Right cardiac atrium (tissue), 5 donors: ENCODE measurements at regions not wholly inside any gene's neighbourhood (a gene's known extent, or its start where the extent isn't known, plus 50 kb on each side); places are given as distances from the start of the nearest gene placed in this dataset.

Source experiments
- ATAC-seq, 2 donors: fragments of 200-7000 bp; cut with Tn5 transposase; one replicate each; pipeline versions ENCODE4 v1.8.0 to v1.9.1; 2020; ENCODE audit warnings: moderate library complexity in 2 of 2, mild to moderate bottlenecking in 1 of 2
- DNase-seq, 3 donors: peaks; one replicate each; pipeline ENCODE4 v3.0.0-alpha.2; 2020
- H3K27ac ChIP-seq: one replicate; pipeline ENCODE4 v1.5.1; 2013; ENCODE audit warnings: mild to moderate bottlenecking, low read length, control low read depth, moderate library complexity
- H3K27me3 ChIP-seq: one replicate; pipeline ENCODE4 v1.6.1; 2013; ENCODE audit not compliant: control insufficient read depth, insufficient read depth
- H3K4me1 ChIP-seq: one replicate; pipeline ENCODE4 v1.6.1; 2013; ENCODE audit warnings: low read length; ENCODE audit not compliant: control insufficient read depth, insufficient read depth
- H3K4me3 ChIP-seq: one replicate; pipeline ENCODE4 v1.5.1; 2013; ENCODE audit warnings: low read length, control low read depth
- H3K9me3 ChIP-seq: one replicate; pipeline ENCODE4 v1.6.1; 2013; ENCODE audit warnings: low read length; ENCODE audit not compliant: control insufficient read depth
- WGBS: extraction: QIAGEN DNeasy Blood & Tissue Kit; methylation state at CpG from one replicate; pipeline ENCODE4 v1.1.7; 2013; 5-methylcytosine and 5-hydroxymethylcytosine counted together
- intact Hi-C, 4 donors: fragments of 100-400 bp; cut with DNase I; formaldehyde crosslinking; loops; one replicate each; pipeline versions ENCODE4 v1.11.0 to v1.14.0; 2022 to 2023
- donor health status: healthy with polysubstance abuse.
- donor health status: DM: no; HTN: yes; CAD: no.
- donor health status: DM: no; HTN: no; CAD: no.
- donor health status: DM: no; HTN: yes; CAD: no; lungs with severe emphysema.
- donor health status: DM: yes; HTN: yes; CAD: no.

DNA sequence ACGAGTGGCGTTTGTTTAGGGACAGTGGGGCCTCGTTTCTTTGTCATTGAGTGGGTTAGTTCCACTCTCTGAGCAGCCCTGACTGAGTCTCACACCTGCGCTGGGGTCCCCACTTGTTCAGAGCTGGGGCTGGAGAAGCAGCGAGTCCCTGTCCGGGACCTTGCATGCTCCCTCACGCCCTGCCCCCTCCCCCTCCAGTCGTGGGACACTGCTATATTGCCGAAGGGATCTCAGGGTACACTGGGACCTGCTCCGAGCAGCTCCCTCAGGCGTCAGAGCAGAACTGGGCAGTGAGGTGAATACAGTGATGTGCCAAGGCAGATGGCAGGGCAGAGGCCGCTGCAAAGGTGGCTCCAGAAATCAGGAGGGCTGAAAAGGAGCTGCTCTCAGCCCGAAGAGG is 59.9 kb upstream of the KLF13 start:
- H3K27me3 ChIP-seq: no peaks in the 10 kb centered on the region
- ATAC-seq: no peak
- no peak for DNase-seq

DNA sequence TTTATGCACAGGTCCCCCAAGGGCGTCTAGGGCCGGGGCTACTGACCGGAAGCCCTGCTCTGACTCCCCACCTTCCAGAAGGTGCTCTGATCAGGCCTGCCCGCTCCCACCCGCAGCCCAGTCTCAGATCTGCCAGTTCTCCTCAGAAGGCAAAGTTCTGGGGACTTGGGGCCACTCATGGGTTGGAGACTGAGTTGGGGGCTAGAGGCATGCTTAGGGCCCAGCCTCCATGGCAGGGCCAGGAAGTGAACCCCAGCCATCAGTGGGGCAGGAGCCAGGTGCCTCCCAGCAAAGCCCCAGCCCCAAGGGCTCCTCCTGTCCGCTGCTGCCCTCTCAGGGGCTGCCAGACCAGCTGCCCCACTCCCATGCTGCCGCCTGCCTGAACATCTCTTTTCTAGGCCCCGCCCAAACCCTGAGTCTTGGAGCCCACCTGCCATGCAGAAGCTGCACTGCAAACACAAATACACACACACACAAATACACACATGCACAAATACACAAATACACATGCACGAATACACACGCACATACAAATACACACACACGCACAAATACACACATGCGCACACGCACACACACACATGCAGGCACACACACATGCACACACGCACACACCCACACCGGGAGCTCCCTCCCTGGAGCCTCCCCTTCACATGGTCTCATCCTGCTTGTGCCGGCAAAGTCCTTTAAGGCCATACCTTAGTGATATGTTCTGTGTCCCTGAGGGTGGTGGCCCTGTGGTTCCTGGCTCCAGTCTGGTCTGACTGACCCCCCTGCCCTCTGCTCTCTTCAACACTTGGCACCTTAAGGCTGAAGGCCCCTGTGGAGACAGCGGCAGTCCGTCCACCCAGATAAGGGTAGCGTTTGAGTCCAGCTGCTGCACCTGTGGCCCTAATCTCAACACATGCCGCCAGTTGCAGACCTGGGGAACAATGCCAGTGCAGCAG is 59.2 kb upstream of the KLF13 start:
- ATAC-seq: no peak
- peaks cover 3% of the 10 kb centered on the region for H3K4me1 ChIP-seq

More for the DNA sequence above, 59.9 kb upstream of the KLF13 start:
- Histone ChIP-seq H3K9me3 (no peaks in the 10 kb centered on the region), H3K4me1 (peaks cover 3% of the 10 kb centered on the region), H3K27ac (no peak overlapping the region), H3K4me3 (no peak overlapping the region)
- intact Hi-C loops: no loop called here
- 71% methylated on average over 13 of the region's 13 CpGs for WGBS

DNA sequence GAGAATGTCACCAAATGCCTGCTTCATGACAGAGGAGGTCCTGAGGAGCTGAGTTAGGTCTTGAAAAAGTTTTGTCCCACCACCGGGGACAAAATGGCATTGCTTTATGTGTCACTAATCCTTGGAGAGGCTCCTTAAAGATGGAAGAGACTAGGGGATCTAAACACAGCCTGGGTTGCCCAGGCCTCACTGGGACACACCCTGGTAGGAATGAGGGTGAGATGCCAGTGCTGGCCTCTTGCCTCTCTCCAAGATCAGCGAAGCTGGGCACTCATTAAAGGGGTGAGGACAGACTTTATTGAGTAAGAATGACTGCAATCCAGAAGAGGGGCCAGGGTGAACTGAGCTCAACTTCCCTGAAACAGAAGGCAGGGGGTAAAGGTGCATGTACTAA is 58.5 kb upstream of the KLF13 start:
- H3K4me3 ChIP-seq: no peak overlapping the region
- WGBS: 66% methylated on average over 2 of the region's 2 CpGs
- no peaks in the 10 kb centered on the region for H3K27me3 ChIP-seq
- ATAC-seq: no peak
- no peak for DNase-seq
- intact Hi-C loops: no loop called here
- H3K4me1 ChIP-seq: peaks cover 3% of the 10 kb centered on the region
- no peaks in the 10 kb centered on the region for H3K9me3 ChIP-seq
- H3K27ac ChIP-seq: no peak overlapping the region

More for the DNA sequence above, 59.2 kb upstream of the KLF13 start:
- peak in 1 of 3 donors; percentile 18 for DNase-seq
- no peaks in the 10 kb centered on the region for H3K9me3 ChIP-seq
- intact Hi-C loops: no loop called here
- 79% methylated on average over 20 of the region's 20 CpGs for WGBS
- H3K4me3 ChIP-seq: no peak overlapping the region
- no peaks in the 10 kb centered on the region for H3K27me3 ChIP-seq
- no peak overlapping the region for H3K27ac ChIP-seq

DNA sequence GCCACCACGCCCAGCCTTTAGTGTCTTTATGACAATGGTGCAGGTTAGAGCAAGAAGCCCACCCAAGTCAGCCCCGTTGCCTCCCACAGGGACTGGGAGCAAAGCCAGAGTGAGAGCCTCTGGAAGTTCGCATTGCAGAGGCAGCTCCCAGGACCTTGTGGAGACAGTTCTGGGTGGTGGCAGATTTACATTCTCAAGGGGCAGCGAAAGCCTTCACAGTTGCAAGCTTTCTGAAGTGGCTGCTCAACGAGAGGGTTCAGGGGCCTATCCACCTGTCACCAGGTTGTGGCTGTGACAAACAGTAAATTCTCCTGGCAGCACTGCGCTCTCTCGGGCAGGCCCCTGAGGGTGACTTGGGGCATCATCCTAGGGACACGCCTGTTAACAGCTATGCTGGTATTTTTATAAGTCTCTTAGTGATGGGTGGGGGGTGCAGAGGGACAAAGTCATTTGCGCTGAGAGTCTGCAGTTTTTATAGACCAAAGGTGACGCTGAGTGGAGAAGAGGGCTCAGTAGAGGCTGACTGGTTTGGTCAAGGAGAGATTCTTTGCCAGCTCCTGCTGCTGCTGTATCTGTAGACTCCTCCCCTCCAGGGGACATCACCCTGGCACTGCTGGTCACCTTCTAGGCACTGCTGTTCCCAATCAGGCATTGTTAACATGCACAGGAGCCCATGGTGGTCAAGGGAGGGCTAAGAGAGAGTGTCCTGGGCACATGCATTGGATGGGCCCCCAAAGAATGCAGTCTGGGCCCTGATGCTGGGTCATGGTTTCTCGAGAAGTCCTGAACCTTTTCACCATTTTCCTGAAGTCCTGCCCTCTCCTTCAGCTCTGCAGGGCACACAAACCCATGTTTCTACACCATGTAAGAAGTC is 57.5 kb upstream of the KLF13 start:
- intact Hi-C loops: no loop called here
- Histone ChIP-seq H3K9me3 (no peaks in the 10 kb centered on the region), H3K27ac (no peak overlapping the region), H3K4me3 (no peak overlapping the region), H3K27me3 (no peaks in the 10 kb centered on the region), H3K4me1 (peaks cover 3% of the 10 kb centered on the region)
- ATAC-seq (no peak), DNase-seq (no peak)
- WGBS: 77% methylated on average over 11 of the region's 11 CpGs

DNA sequence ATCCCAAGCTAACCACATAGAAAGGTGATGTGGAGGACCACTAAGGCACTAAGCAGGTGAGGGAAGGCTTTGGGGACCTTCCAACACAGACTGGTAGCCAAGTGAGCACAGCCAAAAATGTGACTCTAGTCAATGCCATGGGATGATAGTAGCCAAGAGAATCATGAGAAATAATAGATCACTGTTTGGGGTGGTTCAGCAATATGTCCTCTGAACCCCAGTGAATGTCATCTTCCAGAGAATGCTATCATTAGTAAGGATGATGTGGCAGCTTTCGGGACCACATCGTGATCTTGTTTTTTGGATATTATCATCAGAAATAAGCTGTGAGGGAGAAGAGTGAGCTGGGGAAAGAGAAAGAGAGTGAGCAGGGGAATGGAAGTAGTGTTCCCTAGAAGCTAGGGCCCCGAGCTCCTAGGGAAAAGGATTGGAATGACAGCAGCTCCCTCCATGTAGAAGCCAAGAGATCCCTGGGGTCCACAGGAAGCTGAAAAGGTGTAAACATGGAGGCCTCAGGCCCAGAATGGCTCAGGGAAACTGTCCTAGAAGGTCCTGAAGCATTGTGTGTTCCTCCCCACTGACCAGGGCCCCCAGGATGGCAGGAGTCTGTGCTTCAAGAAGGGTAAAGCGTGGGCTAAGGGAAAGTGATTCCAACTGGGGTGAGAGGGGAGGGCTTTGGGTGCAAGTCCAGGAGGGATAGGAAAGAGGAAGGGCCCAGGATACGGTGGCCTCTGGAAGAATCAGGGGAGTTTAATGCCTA is 56.6 kb upstream of the KLF13 start:
- Histone ChIP-seq H3K27me3 (no peaks in the 10 kb centered on the region), H3K9me3 (no peaks in the 10 kb centered on the region), H3K4me1 (peaks cover 3% of the 10 kb centered on the region), H3K4me3 (no peak overlapping the region), H3K27ac (no peak overlapping the region)
- intact Hi-C loops: no loop called here
- ATAC-seq (no peak), DNase-seq (no peak)
- WGBS: 93% methylated on average over 5 of the region's 5 CpGs

DNA sequence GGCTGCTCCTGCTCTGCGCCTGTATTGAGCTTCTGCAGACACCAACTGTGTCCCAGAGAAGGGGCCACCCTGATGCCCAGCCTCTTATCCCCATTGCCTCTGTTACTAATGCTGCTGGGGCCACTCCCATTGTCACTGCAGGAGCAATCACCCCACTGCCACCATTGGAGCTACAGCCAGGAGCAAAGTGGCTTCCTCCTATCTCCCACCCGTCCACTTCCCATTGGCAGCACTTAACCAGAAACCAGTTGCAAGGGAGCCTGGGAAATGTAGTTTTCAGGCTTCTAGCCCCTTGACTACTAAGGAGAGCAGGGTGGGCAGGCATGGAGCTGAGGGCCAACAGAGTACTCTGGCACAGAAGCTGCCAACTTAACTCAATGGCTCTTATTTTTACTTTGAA is 55.9 kb upstream of the KLF13 start:
- ATAC-seq (no peak), DNase-seq (peak in 1 of 3 donors; percentile 20)
- peaks cover 3% of the 10 kb centered on the region for H3K4me1 ChIP-seq
- intact Hi-C loops: no loop called here
- no peak overlapping the region for H3K4me3 ChIP-seq
- no peak overlapping the region for H3K27ac ChIP-seq
- WGBS: 63% methylated on average over 2 of the region's 2 CpGs
- no peaks in the 10 kb centered on the region for H3K27me3 ChIP-seq
- no peaks in the 10 kb centered on the region for H3K9me3 ChIP-seq

DNA sequence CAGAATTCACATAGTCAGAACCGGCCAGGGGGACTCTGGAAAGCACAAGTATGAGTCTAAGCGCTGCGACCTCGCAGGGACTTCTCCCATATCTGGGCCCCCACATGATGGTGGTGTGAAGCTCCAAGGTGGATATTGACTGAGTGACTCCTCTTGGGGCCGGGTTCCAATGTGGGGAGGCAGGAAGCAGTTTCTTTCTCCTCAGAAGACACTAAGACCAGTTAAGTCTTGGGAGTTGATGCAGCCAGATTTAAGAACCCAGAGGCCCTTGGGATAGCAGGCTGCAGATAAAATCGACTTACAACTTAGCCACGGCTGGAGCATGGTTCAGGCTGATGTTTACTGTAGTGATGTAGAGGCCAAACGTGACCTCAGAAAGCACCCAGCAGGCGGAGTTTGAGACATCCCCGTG is 55.4 kb upstream of the KLF13 start:
- no peak for ATAC-seq
- no peak for DNase-seq
- H3K27ac ChIP-seq: no peak overlapping the region
- WGBS: 80% methylated on average over 10 of the region's 10 CpGs
- intact Hi-C loops: no loop called here
- H3K9me3 ChIP-seq: no peaks in the 10 kb centered on the region
- peaks cover 3% of the 10 kb centered on the region for H3K4me1 ChIP-seq
- H3K27me3 ChIP-seq: no peaks in the 10 kb centered on the region
- no peak overlapping the region for H3K4me3 ChIP-seq

DNA sequence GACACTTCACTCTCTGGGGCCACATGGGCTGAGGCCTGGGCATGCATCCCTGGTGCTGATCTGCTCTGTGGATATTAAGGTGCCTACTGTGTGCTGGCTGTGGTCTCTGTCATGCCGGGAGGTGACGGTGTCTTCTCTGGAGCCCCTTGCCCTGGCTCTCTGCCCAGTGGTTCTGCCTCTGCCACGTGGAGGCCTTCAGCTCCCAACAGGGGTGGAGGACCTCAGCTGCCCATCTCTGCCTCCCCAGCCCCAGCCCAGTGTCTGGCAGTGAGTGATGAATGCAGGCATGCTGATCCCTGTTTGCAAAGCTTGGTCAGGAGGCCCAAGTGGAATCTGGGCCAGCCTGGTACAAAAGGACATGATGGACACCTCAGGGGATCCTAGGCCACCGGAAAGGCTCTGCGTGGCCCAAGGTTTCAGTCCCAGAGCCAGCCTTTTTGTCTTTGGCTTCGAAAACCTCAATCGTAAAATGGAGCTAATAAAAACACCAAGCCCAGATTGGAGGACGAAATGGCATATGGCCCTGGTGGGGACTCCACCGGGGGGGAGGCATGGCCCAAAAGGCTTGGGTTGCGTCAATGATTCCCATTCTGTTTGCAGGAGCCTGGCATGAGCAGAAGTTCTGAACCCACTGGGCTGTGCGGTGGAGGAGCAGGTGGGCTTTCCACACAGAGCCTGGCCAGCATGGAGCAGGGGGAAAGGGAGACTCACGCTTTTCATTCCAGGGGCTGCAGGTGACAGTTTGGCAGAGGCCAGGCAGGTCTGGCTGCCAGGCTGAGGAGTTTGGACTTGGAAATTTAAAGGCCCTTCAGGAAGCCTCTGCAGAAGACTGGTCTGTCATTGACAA is 54.7 kb upstream of the KLF13 start:
- H3K9me3 ChIP-seq: no peaks in the 10 kb centered on the region
- DNase-seq (no peak), ATAC-seq (no peak)
- 95% methylated on average over 12 of the region's 12 CpGs for WGBS
- H3K4me3 ChIP-seq: no peak overlapping the region
- peaks cover 3% of the 10 kb centered on the region for H3K4me1 ChIP-seq
- H3K27ac ChIP-seq: no peak overlapping the region
- H3K27me3 ChIP-seq: no peaks in the 10 kb centered on the region
- intact Hi-C loops: no loop called here

DNA sequence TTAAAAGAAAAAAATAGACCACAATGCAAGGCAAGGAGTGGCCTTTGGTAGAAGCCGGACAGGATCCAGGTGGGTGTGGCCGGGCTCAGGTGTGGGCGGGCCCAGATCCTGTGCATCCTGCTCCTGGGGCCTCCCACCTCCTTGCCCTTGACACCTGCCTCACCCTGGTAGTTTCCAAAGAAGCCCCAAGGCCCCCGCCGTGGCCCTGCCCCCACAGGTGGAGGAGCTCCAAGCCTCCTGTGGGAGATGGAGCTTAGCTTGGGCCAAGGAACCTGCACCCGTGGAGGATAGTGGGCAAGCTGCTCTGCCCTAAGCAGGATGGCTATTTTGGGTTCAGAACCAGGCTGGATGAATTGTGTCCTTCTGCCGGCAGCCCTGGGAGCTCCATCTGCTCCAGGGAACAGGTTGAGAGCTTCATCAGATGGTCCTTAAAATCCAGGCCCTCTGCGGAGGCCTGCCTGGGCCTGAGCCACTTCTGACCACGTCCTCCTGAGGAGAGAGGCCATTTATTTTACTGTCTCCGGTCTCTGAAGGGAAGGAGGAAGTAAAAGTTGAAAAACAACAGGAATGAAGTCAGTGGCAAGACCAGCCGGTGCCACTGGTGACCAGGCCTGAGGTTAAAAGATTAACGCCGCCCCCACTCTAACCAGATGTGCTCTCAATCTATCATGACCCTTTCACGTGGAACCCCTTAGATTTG is 53.9 kb upstream of the KLF13 start:
- peak in 1 of 3 donors; percentile 56 for DNase-seq
- WGBS: 84% methylated on average over 14 of the region's 14 CpGs
- intact Hi-C loops: no loop called here
- ATAC-seq: no peak
- Histone ChIP-seq H3K9me3 (no peaks in the 10 kb centered on the region), H3K4me3 (no peak overlapping the region), H3K4me1 (peaks cover 3% of the 10 kb centered on the region), H3K27me3 (no peaks in the 10 kb centered on the region), H3K27ac (no peak overlapping the region)
